ENCODE measurements at regions not wholly inside any gene's neighbourhood (a gene's known extent, or its start where the extent isn't known, plus 50 kb on each side); places are given as distances from the start of the nearest gene placed in this dataset.

GRCh38 chr2:164069540-164069939 is 333.7 kb upstream of the FIGN start:
- TF ChIP-seq CTCF (IDR thresholded peaks at IDR 0.05) (no peak), EP300 (IDR thresholded peaks at IDR 0.05) (no peak), POLR2A (IDR thresholded peaks at IDR 0.05) (no peak)

Measured in gastroesophageal sphincter (tissue), 3 donors.